MM.1S (cell line): ENCODE measurements at regions not wholly inside any gene's neighbourhood (a gene's known extent, or its start where the extent isn't known, plus 50 kb on each side); places are given as distances from the start of the nearest gene placed in this dataset.

Experiments
- EZH2 ChIP-seq: fragments of 300-600 bp; sonication (generic); optimal IDR thresholded peaks from 2 replicates; pipeline ENCODE3; 2017; ENCODE audit warnings: low read depth, mild to moderate bottlenecking, antibody characterized with exemption, low read length, mixed read lengths
- TF ChIP-seq, protein P1 (sequence below): fragments of 300-600 bp; sonication (generic); IDR thresholded peaks from 2 replicates; pipeline ENCODE4 v1.5.1; 2016; ENCODE audit warnings: antibody characterized with exemption, low read length, mixed read lengths

- TF ChIP-seq, protein P1, sequence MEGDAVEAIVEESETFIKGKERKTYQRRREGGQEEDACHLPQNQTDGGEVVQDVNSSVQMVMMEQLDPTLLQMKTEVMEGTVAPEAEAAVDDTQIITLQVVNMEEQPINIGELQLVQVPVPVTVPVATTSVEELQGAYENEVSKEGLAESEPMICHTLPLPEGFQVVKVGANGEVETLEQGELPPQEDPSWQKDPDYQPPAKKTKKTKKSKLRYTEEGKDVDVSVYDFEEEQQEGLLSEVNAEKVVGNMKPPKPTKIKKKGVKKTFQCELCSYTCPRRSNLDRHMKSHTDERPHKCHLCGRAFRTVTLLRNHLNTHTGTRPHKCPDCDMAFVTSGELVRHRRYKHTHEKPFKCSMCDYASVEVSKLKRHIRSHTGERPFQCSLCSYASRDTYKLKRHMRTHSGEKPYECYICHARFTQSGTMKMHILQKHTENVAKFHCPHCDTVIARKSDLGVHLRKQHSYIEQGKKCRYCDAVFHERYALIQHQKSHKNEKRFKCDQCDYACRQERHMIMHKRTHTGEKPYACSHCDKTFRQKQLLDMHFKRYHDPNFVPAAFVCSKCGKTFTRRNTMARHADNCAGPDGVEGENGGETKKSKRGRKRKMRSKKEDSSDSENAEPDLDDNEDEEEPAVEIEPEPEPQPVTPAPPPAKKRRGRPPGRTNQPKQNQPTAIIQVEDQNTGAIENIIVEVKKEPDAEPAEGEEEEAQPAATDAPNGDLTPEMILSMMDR = no peak
- no peak for TF ChIP-seq EZH2
Measured at GRCh38 chr12:29929295-29929694, 145.6 kb upstream of the TMTC1 start.
